ENCODE measurements at regions not wholly inside any gene's neighbourhood (a gene's known extent, or its start where the extent isn't known, plus 50 kb on each side); places are given as distances from the start of the nearest gene placed in this dataset.

DNA sequence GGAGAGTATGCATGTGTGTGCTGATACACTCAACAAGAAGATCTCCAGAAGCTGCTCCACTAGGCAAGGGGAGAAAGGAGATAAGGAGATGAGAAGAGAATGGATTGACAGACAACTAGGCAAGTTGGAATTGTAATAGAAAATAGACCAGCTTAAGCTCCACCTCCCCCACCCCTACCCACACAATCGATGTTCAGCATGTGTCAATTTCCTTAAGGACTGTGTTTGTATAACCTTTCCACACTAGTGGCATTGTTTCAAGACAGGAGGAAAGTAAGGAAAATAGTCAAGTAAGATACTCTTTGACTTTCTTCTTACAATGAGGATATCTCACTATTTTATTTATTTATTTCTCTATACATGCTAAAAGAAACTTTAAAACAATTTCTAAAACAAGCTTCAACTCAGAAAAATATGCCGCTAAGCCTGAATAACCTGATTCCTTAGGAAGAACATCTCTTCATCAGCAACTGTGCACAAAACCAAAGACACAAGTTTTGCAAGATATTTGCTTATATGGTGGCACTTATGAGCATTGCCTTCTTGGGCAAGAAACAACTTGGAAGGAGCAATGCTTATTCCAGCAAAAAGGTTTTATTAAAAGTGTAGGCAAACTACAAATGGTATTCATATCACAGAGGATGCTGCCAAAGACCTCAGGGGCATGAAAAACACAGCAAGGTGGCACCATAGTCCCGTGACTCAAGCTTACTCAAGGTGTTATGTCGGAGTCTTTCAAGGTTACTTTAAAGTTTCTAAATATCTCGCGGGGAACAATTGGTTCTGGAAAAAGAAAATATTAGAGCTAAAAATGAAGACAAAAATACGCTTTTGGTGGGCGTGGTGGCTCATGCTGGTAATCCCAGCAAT, 249.1 kb downstream of the COL12A1 start:
- no peak overlapping the region for H3K4me3 ChIP-seq (ENCODE audit: low read depth, low read length)
- DNase-seq (ENCODE audit: low read depth), result no peak
- TF ChIP-seq, protein P1, sequence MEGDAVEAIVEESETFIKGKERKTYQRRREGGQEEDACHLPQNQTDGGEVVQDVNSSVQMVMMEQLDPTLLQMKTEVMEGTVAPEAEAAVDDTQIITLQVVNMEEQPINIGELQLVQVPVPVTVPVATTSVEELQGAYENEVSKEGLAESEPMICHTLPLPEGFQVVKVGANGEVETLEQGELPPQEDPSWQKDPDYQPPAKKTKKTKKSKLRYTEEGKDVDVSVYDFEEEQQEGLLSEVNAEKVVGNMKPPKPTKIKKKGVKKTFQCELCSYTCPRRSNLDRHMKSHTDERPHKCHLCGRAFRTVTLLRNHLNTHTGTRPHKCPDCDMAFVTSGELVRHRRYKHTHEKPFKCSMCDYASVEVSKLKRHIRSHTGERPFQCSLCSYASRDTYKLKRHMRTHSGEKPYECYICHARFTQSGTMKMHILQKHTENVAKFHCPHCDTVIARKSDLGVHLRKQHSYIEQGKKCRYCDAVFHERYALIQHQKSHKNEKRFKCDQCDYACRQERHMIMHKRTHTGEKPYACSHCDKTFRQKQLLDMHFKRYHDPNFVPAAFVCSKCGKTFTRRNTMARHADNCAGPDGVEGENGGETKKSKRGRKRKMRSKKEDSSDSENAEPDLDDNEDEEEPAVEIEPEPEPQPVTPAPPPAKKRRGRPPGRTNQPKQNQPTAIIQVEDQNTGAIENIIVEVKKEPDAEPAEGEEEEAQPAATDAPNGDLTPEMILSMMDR (conservative IDR thresholded peaks at IDR 0.05; ENCODE audit: low read depth, low read length), result no peak

DNA sequence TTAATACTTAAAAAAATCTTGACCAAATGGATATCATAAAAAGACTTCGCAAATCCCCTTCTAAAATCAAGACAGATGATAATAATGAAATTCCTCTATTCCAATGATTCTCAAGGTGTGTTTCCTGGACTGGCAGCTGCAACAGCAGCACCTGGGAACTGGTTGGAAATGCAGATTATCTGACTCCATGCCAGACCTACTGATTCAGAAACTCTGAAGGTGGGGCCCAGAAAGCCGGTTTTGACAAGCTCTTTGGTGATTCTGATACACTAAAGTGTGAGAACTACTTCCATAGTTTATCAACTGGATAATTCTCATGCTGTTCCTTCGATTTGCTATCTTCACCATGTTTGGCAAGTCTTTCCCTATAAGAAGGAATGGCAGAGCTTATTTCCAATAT, 252.1 kb downstream of the COL12A1 start:
- TF ChIP-seq, protein P1 (conservative IDR thresholded peaks at IDR 0.05; ENCODE audit: low read depth, low read length), result no peak
- DNase-seq (ENCODE audit: low read depth), result no peak
- H3K4me3 ChIP-seq (ENCODE audit: low read depth, low read length), result no peak overlapping the region

DNA sequence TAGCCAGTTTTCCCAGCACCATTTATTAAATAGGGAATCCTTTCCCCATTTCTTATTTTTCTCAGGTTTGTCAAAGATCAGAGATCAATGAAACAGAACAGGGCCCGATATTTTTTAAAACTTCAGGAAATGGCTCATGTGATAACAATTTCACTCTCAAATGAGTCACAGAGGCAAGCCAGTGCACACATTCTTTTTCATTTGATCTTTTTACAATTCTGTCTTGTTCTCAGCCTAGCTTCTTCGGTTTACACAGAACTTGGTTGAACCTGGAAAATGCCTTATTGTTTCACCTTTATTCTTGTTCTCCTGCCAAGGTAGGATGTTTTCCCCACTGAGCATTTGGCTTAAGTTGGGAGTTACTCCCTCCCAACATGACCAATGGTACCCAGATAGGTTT, 258.9 kb downstream of the COL12A1 start:
- no peak overlapping the region for H3K4me3 ChIP-seq (ENCODE audit: low read depth, low read length)
- DNase-seq (ENCODE audit: low read depth), result peak; percentile 26
- TF ChIP-seq, protein P1 (conservative IDR thresholded peaks at IDR 0.05; ENCODE audit: low read depth, low read length), result no peak

- no peak for DNase-seq (ENCODE audit: low read depth)
- no peak overlapping the region for H3K4me3 ChIP-seq (ENCODE audit: low read depth, low read length)
- TF ChIP-seq, protein P1 (conservative IDR thresholded peaks at IDR 0.05; ENCODE audit: low read depth, low read length), result no peak
These were observed 263.7 kb downstream of the COL12A1 start for GRCh38 chr6:74942130-74942529.

GRCh38 chr6:74941424-74941823, 264.4 kb downstream of the COL12A1 start:
- H3K4me3 ChIP-seq (ENCODE audit: low read depth, low read length), result no peak overlapping the region
- TF ChIP-seq, protein P1 (conservative IDR thresholded peaks at IDR 0.05; ENCODE audit: low read depth, low read length), result no peak
- no peak for DNase-seq (ENCODE audit: low read depth)

- no peak overlapping the region for H3K4me3 ChIP-seq (ENCODE audit: low read depth, low read length)
- TF ChIP-seq, protein P1 (conservative IDR thresholded peaks at IDR 0.05; ENCODE audit: low read depth, low read length), result no peak
- DNase-seq (ENCODE audit: low read depth), result no peak
These were observed 265.9 kb downstream of the COL12A1 start for GRCh38 chr6:74939721-74940620.
